ENCODE measurements at regions not wholly inside any gene's neighbourhood (a gene's known extent, or its start where the extent isn't known, plus 50 kb on each side); places are given as distances from the start of the nearest gene placed in this dataset.

GRCh38 chr14:89485264-89485663, 68.2 kb upstream of the FOXN3 start:
- Histone ChIP-seq H3K27me3 (ENCODE audit: low read depth) (no peaks in the 10 kb centered on the region), H3K4me3 (no peak overlapping the region), H3K36me3 (no peaks in the 10 kb centered on the region), H3K9me3 (no peaks in the 10 kb centered on the region), H3K4me1 (peaks cover 14% of the 10 kb centered on the region), H3K27ac (no peak overlapping the region)
- DNase-seq: no peak
- TF ChIP-seq CTCF (IDR thresholded peaks at IDR 0.05): no peak
- ATAC-seq: peak in 1 of 2 donors; percentile 38
- intact Hi-C loops (cut with DNase I): no loop called here

DNA sequence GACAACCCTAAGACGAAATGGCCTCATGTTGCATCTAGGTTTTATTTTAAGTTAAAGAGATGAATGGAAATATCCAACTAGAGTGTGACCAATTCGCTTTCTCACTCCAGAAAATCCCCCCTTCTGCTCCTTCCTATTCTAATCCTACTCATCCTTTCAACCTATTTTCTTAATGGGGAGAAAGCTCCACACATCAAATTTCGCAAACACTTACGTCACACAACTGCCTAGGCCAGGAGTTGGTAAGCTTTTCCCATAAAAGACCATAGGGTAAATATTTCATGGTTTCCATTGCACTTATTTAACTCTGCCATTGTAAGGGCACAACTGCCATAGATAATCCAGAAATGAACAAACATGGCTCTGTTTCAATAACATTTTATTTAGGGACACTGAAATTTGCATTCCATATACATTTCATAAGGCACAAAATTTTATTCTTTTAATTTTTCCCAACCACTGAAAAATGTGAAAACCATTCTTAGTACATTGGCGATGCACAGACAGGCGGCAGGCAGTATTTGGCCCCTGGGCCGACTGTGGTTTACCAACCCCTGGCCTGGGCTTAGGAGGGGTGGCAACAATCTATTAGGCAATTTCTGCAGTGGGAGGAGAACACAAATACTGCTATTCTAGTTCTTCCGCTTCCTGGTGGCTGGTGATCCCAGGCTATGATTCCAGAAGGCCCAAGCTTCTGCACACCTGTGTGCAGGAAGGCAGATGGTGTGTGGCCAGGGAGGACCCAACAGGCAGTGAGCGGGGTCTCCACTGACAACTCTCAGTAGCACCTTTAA, 67.2 kb upstream of the FOXN3 start:
- Histone ChIP-seq H3K4me3 (no peak overlapping the region), H3K9me3 (no peaks in the 10 kb centered on the region), H3K27ac (no peak overlapping the region), H3K4me1 (peaks cover 14% of the 10 kb centered on the region), H3K36me3 (no peaks in the 10 kb centered on the region), H3K27me3 (ENCODE audit: low read depth) (no peaks in the 10 kb centered on the region)
- DNase-seq (no peak), ATAC-seq (peak; percentile 62)
- intact Hi-C loops (cut with DNase I): no loop called here
- no peak for TF ChIP-seq CTCF (IDR thresholded peaks at IDR 0.05)

DNA sequence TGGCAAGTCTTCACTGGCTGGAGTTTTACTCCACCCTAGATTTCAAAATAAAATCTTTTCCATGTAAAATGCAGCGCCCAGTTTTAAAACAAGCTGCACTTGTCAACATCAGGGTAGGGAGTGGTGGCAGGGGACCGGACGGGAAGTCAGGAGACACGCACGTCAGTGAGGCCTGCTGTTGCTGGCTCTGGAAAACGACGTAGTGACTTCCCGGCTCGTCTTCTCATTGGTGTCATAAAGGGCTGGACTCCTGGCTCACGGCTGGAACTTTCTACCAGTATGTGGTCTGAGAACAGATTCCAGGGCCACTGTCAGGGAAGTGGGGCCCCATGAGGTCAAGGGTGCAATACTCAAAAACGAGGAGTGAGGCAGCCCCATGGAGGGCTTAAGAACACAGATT, 64.2 kb upstream of the FOXN3 start:
- Histone ChIP-seq H3K4me1 (peaks cover 14% of the 10 kb centered on the region), H3K4me3 (no peak overlapping the region), H3K9me3 (no peaks in the 10 kb centered on the region), H3K27ac (no peak overlapping the region), H3K27me3 (ENCODE audit: low read depth) (no peaks in the 10 kb centered on the region), H3K36me3 (no peaks in the 10 kb centered on the region)
- DNase-seq (no peak), ATAC-seq (peak; percentile 11 to 17)
- intact Hi-C loops (cut with DNase I): no loop called here
- TF ChIP-seq CTCF (IDR thresholded peaks at IDR 0.05): no peak

GRCh38 chr14:89480278-89480677, 63.2 kb upstream of the FOXN3 start:
- H3K27me3 ChIP-seq (ENCODE audit: low read depth): no peaks in the 10 kb centered on the region
- no peak overlapping the region for H3K4me3 ChIP-seq
- no peak for TF ChIP-seq CTCF (IDR thresholded peaks at IDR 0.05)
- no peaks in the 10 kb centered on the region for H3K36me3 ChIP-seq
- ATAC-seq: no peak
- intact Hi-C loops (cut with DNase I): no loop called here
- no peaks in the 10 kb centered on the region for H3K9me3 ChIP-seq
- no peak overlapping the region for H3K27ac ChIP-seq
- peaks cover 7% of the 10 kb centered on the region for H3K4me1 ChIP-seq
- DNase-seq: no peak

- Histone ChIP-seq H3K9me3 (no peaks in the 10 kb centered on the region), H3K4me1 (peaks cover 4% of the 10 kb centered on the region), H3K4me3 (no peak overlapping the region), H3K27me3 (ENCODE audit: low read depth) (no peaks in the 10 kb centered on the region), H3K36me3 (no peaks in the 10 kb centered on the region), H3K27ac (no peak overlapping the region)
- DNase-seq (no peak), ATAC-seq (peak; percentile 16 to 56)
- intact Hi-C loops (cut with DNase I): no loop called here
- TF ChIP-seq CTCF (IDR thresholded peaks at IDR 0.05): no peak
These were observed 62.8 kb upstream of the FOXN3 start for GRCh38 chr14:89479802-89480201.

Measured in lower lobe of right lung (tissue), 2 donors.